IMR-90 (cell line): ENCODE measurements at regions not wholly inside any gene's neighbourhood (a gene's known extent, or its start where the extent isn't known, plus 50 kb on each side); places are given as distances from the start of the nearest gene placed in this dataset.

Source experiments
- ATAC-seq: fragments of 200-7000 bp; cut with Tn5 transposase; 2 replicates; pipeline ENCODE4 v1.9.1; 2020; ENCODE audit warnings: low read depth, mild to moderate bottlenecking, moderate library complexity
- BruUV-seq: library from RNA; stranded (reverse); fragments of 400-500 nt; replicated peaks from 2 replicates; lab custom pipeline; 2021; lab: Mats Ljungman, UMichigan
- CTCF ChIA-PET: fragments of 300-600 bp; formaldehyde crosslinking; extraction: SDS; loops from one replicate; lab custom pipeline; 2021; ENCODE audit warnings: antibody characterized with exemption; lab: Yijun Ruan, JAX
- POLR2A ChIA-PET: fragments of 300-600 bp; sonication (Branson Sonifier 250); formaldehyde crosslinking; loops from one replicate; lab custom pipeline; 2022; ENCODE audit warnings: antibody characterized with exemption; ENCODE audit not compliant: unreplicated experiment; lab: Charles Lee
- DNase-seq: peaks from one replicate; pipeline ENCODE4 v3.0.0; 2013
- H2AFZ ChIP-seq: replicated peaks from 2 replicates; pipeline ENCODE3; 2013; ENCODE audit warnings: low read length, mild to moderate bottlenecking; ENCODE audit not compliant: poor library complexity
- H2AK5ac ChIP-seq: 2 replicates; pipeline ENCODE4 v1.6.1; 2013; ENCODE audit warnings: low read depth, low read length, inconsistent platforms
- H2AK9ac ChIP-seq: replicated peaks from 2 replicates; pipeline ENCODE3; 2013; ENCODE audit warnings: mild to moderate bottlenecking, low read depth, low read length, moderate library complexity; ENCODE audit not compliant: poor library complexity
- H2BK120ac ChIP-seq: 2 replicates; pipeline ENCODE4 v1.6.1; 2013; ENCODE audit warnings: low read depth, low read length, inconsistent platforms
- H2BK15ac ChIP-seq: 3 replicates; pipeline ENCODE4 v1.6.1; 2013; ENCODE audit warnings: low read depth, low read length, inconsistent platforms
- H2BK20ac ChIP-seq: 2 replicates; pipeline ENCODE4 v1.6.1; 2013; ENCODE audit warnings: low read depth, mild to moderate bottlenecking, inconsistent platforms, low read length, moderate library complexity
- H2BK5ac ChIP-seq: 2 replicates; pipeline ENCODE4 v1.6.1; 2013; ENCODE audit warnings: mild to moderate bottlenecking, low read depth, low read length, inconsistent platforms; ENCODE audit not compliant: poor library complexity, severe bottlenecking
- H3K14ac ChIP-seq: replicated peaks from 2 replicates; pipeline ENCODE4 v1.6.1; 2013; ENCODE audit warnings: low read depth, low read length, inconsistent platforms
- H3K18ac ChIP-seq: 2 replicates; pipeline ENCODE4 v1.6.1; 2013; ENCODE audit warnings: low read depth, low read length, control low read depth
- H3K23ac ChIP-seq: 2 replicates; pipeline ENCODE4 v1.6.1; 2013; ENCODE audit warnings: low read depth, low read length, inconsistent platforms
- H3K27ac ChIP-seq: 2 replicates; pipeline ENCODE4 v1.5.1; 2013; ENCODE audit warnings: mild to moderate bottlenecking, control low read depth, low read length; ENCODE audit not compliant: insufficient read depth
- H3K27me3 ChIP-seq: 2 replicates; pipeline ENCODE4 v1.6.1; 2013; ENCODE audit warnings: low read length; ENCODE audit not compliant: control insufficient read depth, insufficient read depth
- H3K36me3 ChIP-seq: 2 replicates; pipeline ENCODE4 v1.6.1; 2013; ENCODE audit warnings: low read length, mixed read lengths; ENCODE audit not compliant: control insufficient read depth, insufficient read depth
- H3K4ac ChIP-seq: 2 replicates; pipeline ENCODE4 v1.6.1; 2013; ENCODE audit warnings: low read depth, low read length, inconsistent platforms
- H3K4me1 ChIP-seq: 2 replicates; pipeline ENCODE4 v1.6.1; 2013; ENCODE audit warnings: low read length, mixed read lengths; ENCODE audit not compliant: control insufficient read depth, insufficient read depth
- H3K4me2 ChIP-seq: 2 replicates; pipeline ENCODE4 v1.6.1; 2013; ENCODE audit warnings: low read depth, mild to moderate bottlenecking, control low read depth, low read length, moderate library complexity
- H3K4me3 ChIP-seq: 2 replicates; pipeline ENCODE4 v1.5.1; 2013; ENCODE audit warnings: low read depth, mild to moderate bottlenecking, control low read depth, low read length, moderate library complexity; ENCODE audit not compliant: insufficient read depth
- H3K56ac ChIP-seq: 2 replicates; pipeline ENCODE4 v1.6.1; 2013; ENCODE audit warnings: low read length, inconsistent platforms; ENCODE audit not compliant: insufficient read depth; ENCODE audit errors: extremely low read depth
- H3K79me1 ChIP-seq, 2 experiments: 2 replicates each; pipeline ENCODE4 v1.6.1; 2013; ENCODE audit warnings: low read length in 2 of 2, inconsistent platforms in 1 of 2, low read depth in 1 of 2
- H3K9ac ChIP-seq: 2 replicates; pipeline ENCODE4 v1.6.1; 2013; ENCODE audit warnings: low read depth, low read length, control low read depth
- H3K9me1 ChIP-seq: 2 replicates; pipeline ENCODE4 v1.6.1; 2013; ENCODE audit warnings: low read length, inconsistent platforms; ENCODE audit not compliant: insufficient read depth
- H3K9me3 ChIP-seq: 2 replicates; pipeline ENCODE4 v1.6.1; 2013; ENCODE audit warnings: low read length; ENCODE audit not compliant: control insufficient read depth, insufficient read depth
- H4K20me1 ChIP-seq: 2 replicates; pipeline ENCODE4 v1.6.1; 2013; ENCODE audit warnings: low read length, inconsistent platforms; ENCODE audit not compliant: insufficient read depth
- H4K5ac ChIP-seq: 2 replicates; pipeline ENCODE4 v1.6.1; 2013; ENCODE audit warnings: mild to moderate bottlenecking, low read depth, low read length, control low read depth
- H4K8ac ChIP-seq, 2 experiments: 2 replicates each; pipeline ENCODE4 v1.6.1; 2013; ENCODE audit warnings: low read depth in 2 of 2, low read length in 2 of 2, control low read depth in 1 of 2, inconsistent platforms in 1 of 2
- H4K91ac ChIP-seq: 2 replicates; pipeline ENCODE4 v1.6.1; 2013; ENCODE audit warnings: low read depth, low read length, inconsistent platforms; ENCODE audit not compliant: insufficient read depth
- BHLHE40 ChIP-seq: fragments of 150-350 bp; IDR thresholded peaks from 2 replicates; pipeline ENCODE4 v1.6.1; 2016; ENCODE audit warnings: mild to moderate bottlenecking, low read depth, low read length
- FOS ChIP-seq: fragments of 150-350 bp; IDR thresholded peaks from 2 replicates; pipeline ENCODE4 v1.6.1; 2016; ENCODE audit warnings: low read depth, low read length
- MAFK ChIP-seq: IDR thresholded peaks from 2 replicates; pipeline ENCODE4 v1.6.1; 2012; ENCODE audit warnings: low read depth, low read length, improper control_type of control experiment
- MAZ ChIP-seq: IDR thresholded peaks from 2 replicates; pipeline ENCODE4 v1.6.1; 2012; ENCODE audit warnings: low read depth, mild to moderate bottlenecking, low read length, improper control_type of control experiment, moderate library complexity, borderline replicate concordance
- MXI1 ChIP-seq: IDR thresholded peaks from 2 replicates; pipeline ENCODE4 v1.6.1; 2012; ENCODE audit warnings: low read depth, mild to moderate bottlenecking, low read length, moderate library complexity, borderline replicate concordance
- RAD21 ChIP-seq: IDR thresholded peaks from 2 replicates; pipeline ENCODE4 v1.6.1; 2012; ENCODE audit warnings: low read length, improper control_type of control experiment
- RFX5 ChIP-seq: IDR thresholded peaks from 2 replicates; pipeline ENCODE4 v1.8.0; 2012; ENCODE audit warnings: low read depth, mild to moderate bottlenecking, low read length, moderate library complexity
- SMC3 ChIP-seq: fragments of 150-350 bp; IDR thresholded peaks from 2 replicates; pipeline ENCODE4 v1.6.1; 2016; ENCODE audit warnings: low read depth, mild to moderate bottlenecking, antibody characterized with exemption, low read length, moderate library complexity
- WGBS, 2 experiments: methylation state at CpG; one replicate each; pipeline versions ENCODE4 v1.1.5 to v1.1.7; 2013; ENCODE audit warnings: missing lambda C conversion rate in 2 of 2; ENCODE audit not compliant: insufficient read length in 1 of 2; ENCODE audit errors: extremely low coverage in 2 of 2; 5-methylcytosine and 5-hydroxymethylcytosine counted together
- dilution Hi-C: fragments of 300-500 bp; cut with HindIII; formaldehyde crosslinking; loops from one replicate; pipeline ENCODE4 v1.14.3; 2018; ENCODE audit warnings: low sequenced_read_pairs; ENCODE audit not compliant: unreplicated experiment
- in situ Hi-C: fragments of 300-500 bp; cut with MboI; formaldehyde crosslinking; loops from 3 replicates; pipeline ENCODE4 v1.14.3; 2019; ENCODE audit warnings: low sequenced_read_pairs, inconsistent platforms, mixed read lengths
- intact Hi-C: fragments of 100-400 bp; cut with micrococcal nuclease; formaldehyde crosslinking; loops from 2 replicates; pipeline ENCODE4 v1.10.0; 2022
- TF ChIP-seq, protein P1 (sequence below): fragments of 150-350 bp; IDR thresholded peaks from 2 replicates; pipeline ENCODE4 v1.6.1; 2016; ENCODE audit warnings: low read depth, mild to moderate bottlenecking, low read length, moderate library complexity, borderline replicate concordance

GRCh38 chr3:159860269-159861116 lies 128.1 kb upstream of the IL12A start:
- WGBS, 2 experiments: no CpG with 5 or more reads among the region's 4 CpGs
- ChIA-PET CTCF (no interaction called here), POLR2A (no interaction called here)
- TF ChIP-seq FOS: no peak
- no peak for TF ChIP-seq BHLHE40
- TF ChIP-seq SMC3: no peak
- no peak for TF ChIP-seq MAFK
- TF ChIP-seq, protein P1, sequence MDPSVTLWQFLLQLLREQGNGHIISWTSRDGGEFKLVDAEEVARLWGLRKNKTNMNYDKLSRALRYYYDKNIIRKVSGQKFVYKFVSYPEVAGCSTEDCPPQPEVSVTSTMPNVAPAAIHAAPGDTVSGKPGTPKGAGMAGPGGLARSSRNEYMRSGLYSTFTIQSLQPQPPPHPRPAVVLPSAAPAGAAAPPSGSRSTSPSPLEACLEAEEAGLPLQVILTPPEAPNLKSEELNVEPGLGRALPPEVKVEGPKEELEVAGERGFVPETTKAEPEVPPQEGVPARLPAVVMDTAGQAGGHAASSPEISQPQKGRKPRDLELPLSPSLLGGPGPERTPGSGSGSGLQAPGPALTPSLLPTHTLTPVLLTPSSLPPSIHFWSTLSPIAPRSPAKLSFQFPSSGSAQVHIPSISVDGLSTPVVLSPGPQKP: no peak
- TF ChIP-seq RAD21: no peak
- TF ChIP-seq MAZ: no peak
- TF ChIP-seq MXI1: no peak
- TF ChIP-seq RFX5: no peak
- ATAC-seq: no peak
- intact Hi-C loops: no loop called here
- no peaks in the 10 kb centered on the region for H3K27me3 ChIP-seq
- H2BK20ac ChIP-seq: no peak overlapping the region
- no peak overlapping the region for H3K27ac ChIP-seq
- no peak overlapping the region for H2AK5ac ChIP-seq
- no TSS peak for BruUV-seq
- H3K9ac ChIP-seq: 0 out of 2 replicates have a peak overlapping the region, but pooled peaks have one; percentile 9
- peak overlapping the region; percentile 40; the same call in 1 of the 2 replicates for H3K14ac ChIP-seq
- no peak for DNase-seq
- H2BK15ac ChIP-seq: no peak overlapping the region; the same call in 2 of the 3 replicates
- 0 out of 2 replicates have a peak overlapping the region, but pooled peaks have one; percentile 11 for H3K4ac ChIP-seq
- no peak overlapping the region for H2BK5ac ChIP-seq
- peaks cover 53 to 87% of the 10 kb centered on the region in 2 experiments for H3K79me1 ChIP-seq
- no peak overlapping the region for H2AFZ ChIP-seq
- no peak overlapping the region for H2AK9ac ChIP-seq
- no peaks in the 10 kb centered on the region for H3K36me3 ChIP-seq
- H3K18ac ChIP-seq: peak overlapping the region; percentile 21
- peak overlapping the region; percentile 61; the same call in 1 of the 2 replicates for H4K5ac ChIP-seq
- peak overlapping the region in 1 of 2 experiments; percentile 48; a peak in 1 of 4 replicates for H4K8ac ChIP-seq
- dilution Hi-C loops: no loop called here
- no peak overlapping the region; the same call in 1 of the 2 replicates for H2BK120ac ChIP-seq
- no peak overlapping the region for H3K4me3 ChIP-seq
- peaks cover 32% of the 10 kb centered on the region for H3K4me1 ChIP-seq
- in situ Hi-C loops: no loop called here
- peaks cover 29% of the 10 kb centered on the region for H3K9me1 ChIP-seq
- H3K56ac ChIP-seq: peak overlapping the region; percentile 11; the same call in 1 of the 2 replicates
- H4K20me1 ChIP-seq: peaks cover 26% of the 10 kb centered on the region; the same call in 1 of the 2 replicates
- no peaks in the 10 kb centered on the region for H3K9me3 ChIP-seq
- H3K4me2 ChIP-seq: no peak overlapping the region
- H4K91ac ChIP-seq: 0 out of 2 replicates have a peak overlapping the region, but pooled peaks have one; percentile 0
- peak overlapping the region; percentile 7; the same call in 1 of the 2 replicates for H3K23ac ChIP-seq
